GM19395 (cell line): ENCODE measurements at regions not wholly inside any gene's neighbourhood (a gene's known extent, or its start where the extent isn't known, plus 50 kb on each side); places are given as distances from the start of the nearest gene placed in this dataset.

ENCODE experiments used
- ATAC-seq: cut with Tn5 transposase; IDR thresholded peaks from one replicate; pipeline ENCODE4 v1.9.1; 2021; ENCODE audit warnings: mild to moderate bottlenecking, moderate library complexity; ENCODE audit not compliant: unreplicated experiment

- no peak for ATAC-seq
These were observed 138.3 kb upstream of the PLET1 start for GRCh38 chr11:112398798-112399478.

- ATAC-seq, result no peak
These were observed 139.9 kb upstream of the PLET1 start for GRCh38 chr11:112400476-112401014.

- ATAC-seq, result no peak
These were observed 140.5 kb upstream of the PLET1 start for GRCh38 chr11:112401036-112401769.

- ATAC-seq, result no peak
These were observed 142.8 kb upstream of the PLET1 start for GRCh38 chr11:112403432-112403831.

GRCh38 chr11:112404112-112404511 is 143.5 kb upstream of the PLET1 start:
- ATAC-seq, result no peak

- no peak for ATAC-seq
These were observed 147.9 kb upstream of the PLET1 start for GRCh38 chr11:112408517-112408916.

- ATAC-seq, result no peak
These were observed 149.7 kb upstream of the PLET1 start for GRCh38 chr11:112410325-112410724.

- ATAC-seq, result no peak
These were observed 151.7 kb upstream of the PLET1 start for GRCh38 chr11:112412383-112412782.

GRCh38 chr11:112417339-112417738 is 156.7 kb upstream of the PLET1 start:
- ATAC-seq, result no peak

GRCh38 chr11:112418438-112418837 is 157.8 kb upstream of the PLET1 start:
- ATAC-seq, result no peak

- no peak for ATAC-seq
These were observed 161.2 kb upstream of the PLET1 start for GRCh38 chr11:112421879-112422278.

- ATAC-seq, result no peak
These were observed 164.5 kb upstream of the PLET1 start for GRCh38 chr11:112425121-112425520.

GRCh38 chr11:112437096-112437495 is 176.4 kb upstream of the PLET1 start:
- ATAC-seq, result no peak

- ATAC-seq, result no peak
These were observed 179.0 kb upstream of the PLET1 start for GRCh38 chr11:112439614-112440013.

- no peak for ATAC-seq
These were observed 179.9 kb upstream of the PLET1 start for GRCh38 chr11:112440518-112440917.

- no peak for ATAC-seq
These were observed 187.5 kb upstream of the PLET1 start for GRCh38 chr11:112448168-112448567.

- no peak for ATAC-seq
These were observed 188.1 kb upstream of the PLET1 start for GRCh38 chr11:112448806-112449205.

GRCh38 chr11:112451250-112451649 is 190.6 kb upstream of the PLET1 start:
- no peak for ATAC-seq

- no peak for ATAC-seq
These were observed 193.2 kb upstream of the PLET1 start for GRCh38 chr11:112453601-112454577.

- no peak for ATAC-seq
These were observed 194.2 kb upstream of the PLET1 start for GRCh38 chr11:112454841-112455240.

GRCh38 chr11:112455791-112456190 is 195.1 kb upstream of the PLET1 start:
- no peak for ATAC-seq
